PC-9 (cell line): ENCODE measurements at regions not wholly inside any gene's neighbourhood (a gene's known extent, or its start where the extent isn't known, plus 50 kb on each side); places are given as distances from the start of the nearest gene placed in this dataset.

Experiments used
- BruUV-seq: library from RNA; stranded (reverse); fragments of 400-500 nt; replicated peaks from 2 replicates; lab custom pipeline; 2021; lab: Mats Ljungman, UMichigan
- CTCF ChIA-PET: fragments of 300-600 bp; sonication (Branson Sonifier 250); formaldehyde crosslinking; loops from one replicate; lab custom pipeline; 2022; ENCODE audit warnings: antibody characterized with exemption; lab: Charles Lee
- POLR2A ChIA-PET: fragments of 300-600 bp; sonication (Branson Sonifier 250); formaldehyde crosslinking; loops from one replicate; lab custom pipeline; 2022; ENCODE audit warnings: antibody characterized with exemption; ENCODE audit not compliant: unreplicated experiment; lab: Charles Lee
- DNase-seq, 2 experiments: peaks; one replicate each; pipeline versions ENCODE4 v3.0.0 to v3.0.0-alpha.2; 2015 to 2022; ENCODE audit warnings: mixed read lengths in 1 of 2
- H2AFZ ChIP-seq: fragments of 200-600 bp; sonication (generic); 2 replicates; pipeline ENCODE4 v1.8.1; 2017; ENCODE audit warnings: antibody characterized with exemption
- H3F3A ChIP-seq: fragments of 200-600 bp; sonication (generic); 2 replicates; pipeline ENCODE4 v1.8.1; 2017; ENCODE audit warnings: antibody characterized with exemption, mild to moderate bottlenecking, low read depth; ENCODE audit not compliant: insufficient read depth
- H3K27ac ChIP-seq: fragments of 200-600 bp; sonication (generic); 2 replicates; pipeline ENCODE4 v1.6.1; 2016; ENCODE audit warnings: mixed run types
- H3K27me3 ChIP-seq: fragments of 200-600 bp; sonication (generic); 2 replicates; pipeline ENCODE4 v1.6.1; 2016; ENCODE audit warnings: low read depth, mixed run types; ENCODE audit not compliant: insufficient read depth
- H3K36me3 ChIP-seq: fragments of 200-600 bp; sonication (generic); 2 replicates; pipeline ENCODE4 v1.6.1; 2016; ENCODE audit warnings: low read depth, mixed run types
- H3K4me1 ChIP-seq: fragments of 200-600 bp; sonication (generic); replicated peaks from 2 replicates; pipeline ENCODE4 v1.6.1; 2016; ENCODE audit warnings: mixed run types; ENCODE audit not compliant: insufficient read depth
- H3K4me2 ChIP-seq: fragments of 200-600 bp; sonication (generic); 2 replicates; pipeline ENCODE4 v1.6.1; 2017; ENCODE audit warnings: mixed run types
- H3K4me3 ChIP-seq: fragments of 200-600 bp; sonication (generic); 2 replicates; pipeline ENCODE4 v1.6.1; 2016; ENCODE audit warnings: mixed run types
- H3K79me2 ChIP-seq: fragments of 200-600 bp; sonication (generic); 2 replicates; pipeline ENCODE4 v1.6.1; 2017; ENCODE audit warnings: low read depth, mixed run types
- H3K9me2 ChIP-seq: fragments of 200-600 bp; sonication (generic); 2 replicates; pipeline ENCODE4 v1.8.1; 2017; ENCODE audit warnings: mild to moderate bottlenecking; ENCODE audit not compliant: insufficient read depth
- H3K9me3 ChIP-seq: fragments of 200-600 bp; sonication (generic); 2 replicates; pipeline ENCODE4 v1.8.1; 2016; ENCODE audit warnings: low read depth; ENCODE audit not compliant: insufficient read depth
- H4K20me1 ChIP-seq: fragments of 200-600 bp; sonication (generic); 2 replicates; pipeline ENCODE4 v1.8.1; 2017; ENCODE audit not compliant: insufficient read depth
- EZH2 ChIP-seq: fragments of 200-600 bp; sonication (generic); IDR thresholded peaks from 2 replicates; pipeline ENCODE4 v1.8.0; 2017; ENCODE audit warnings: antibody characterized with exemption, low read depth
- intact Hi-C: fragments of 100-400 bp; cut with micrococcal nuclease; formaldehyde crosslinking; loops from one replicate; pipeline ENCODE4 v1.10.0; 2022; ENCODE audit not compliant: unreplicated experiment
- TF ChIP-seq, protein P1 (sequence below): fragments of 200-600 bp; sonication (generic); conservative IDR thresholded peaks from 2 replicates; pipeline ENCODE4 v1.6.1; 2017; ENCODE audit warnings: mixed run types, antibody characterized with exemption, mild to moderate bottlenecking, moderate library complexity

DNA sequence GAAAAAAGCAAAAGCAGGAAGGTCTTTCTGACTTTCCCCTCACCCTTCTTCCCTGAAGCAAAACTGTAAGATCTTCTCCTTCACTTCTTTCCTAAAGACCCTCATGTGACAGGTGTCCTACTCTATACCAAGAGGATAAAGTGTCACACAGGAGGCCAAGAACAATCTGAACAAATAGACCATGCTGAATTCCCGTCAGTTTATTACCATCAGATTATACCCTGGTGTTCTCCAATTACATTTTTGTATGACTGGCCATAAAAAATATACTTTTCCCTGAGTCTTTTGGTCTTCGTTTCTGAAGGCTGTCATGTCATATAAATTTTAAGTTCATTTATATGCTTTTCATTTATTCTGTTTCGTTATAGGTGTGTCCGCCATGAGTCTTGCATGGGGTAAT lies 371.4 kb upstream of the CNTN4 start:
- no TSS peak for BruUV-seq

DNA sequence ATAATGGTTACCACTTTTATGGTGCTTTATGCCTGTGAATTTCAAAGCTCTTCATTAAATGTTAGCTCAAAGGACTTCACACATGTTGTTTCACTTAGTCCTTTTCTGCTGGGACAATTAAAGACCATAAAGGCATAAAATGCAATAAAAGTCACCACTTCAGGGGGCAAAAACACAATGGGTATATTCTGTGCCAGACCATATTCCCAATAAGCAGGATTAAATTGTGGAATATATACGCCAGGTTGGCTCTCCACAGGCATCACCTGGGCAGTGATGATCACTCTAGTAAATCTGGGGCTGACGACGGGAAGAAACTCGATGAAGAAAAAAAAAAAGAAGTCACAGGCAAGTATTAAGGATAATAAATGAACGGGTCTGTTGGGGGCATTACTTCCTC lies 370.2 kb upstream of the CNTN4 start:
- Histone ChIP-seq H4K20me1 (no peaks in the 10 kb centered on the region), H2AFZ (no peak overlapping the region), H3K79me2 (no peaks in the 10 kb centered on the region), H3K9me2 (no peaks in the 10 kb centered on the region), H3K4me3 (no peak overlapping the region), H3K27ac (no peak overlapping the region), H3K27me3 (no peaks in the 10 kb centered on the region), H3K9me3 (no peaks in the 10 kb centered on the region), H3F3A (no peaks in the 10 kb centered on the region), H3K4me2 (no peak overlapping the region), H3K36me3 (no peaks in the 10 kb centered on the region), H3K4me1 (no peaks in the 10 kb centered on the region)
- intact Hi-C loops, result no loop called here
- no peak for DNase-seq
- BruUV-seq, result no TSS peak
- no peak for TF ChIP-seq EZH2
- TF ChIP-seq, protein P1, sequence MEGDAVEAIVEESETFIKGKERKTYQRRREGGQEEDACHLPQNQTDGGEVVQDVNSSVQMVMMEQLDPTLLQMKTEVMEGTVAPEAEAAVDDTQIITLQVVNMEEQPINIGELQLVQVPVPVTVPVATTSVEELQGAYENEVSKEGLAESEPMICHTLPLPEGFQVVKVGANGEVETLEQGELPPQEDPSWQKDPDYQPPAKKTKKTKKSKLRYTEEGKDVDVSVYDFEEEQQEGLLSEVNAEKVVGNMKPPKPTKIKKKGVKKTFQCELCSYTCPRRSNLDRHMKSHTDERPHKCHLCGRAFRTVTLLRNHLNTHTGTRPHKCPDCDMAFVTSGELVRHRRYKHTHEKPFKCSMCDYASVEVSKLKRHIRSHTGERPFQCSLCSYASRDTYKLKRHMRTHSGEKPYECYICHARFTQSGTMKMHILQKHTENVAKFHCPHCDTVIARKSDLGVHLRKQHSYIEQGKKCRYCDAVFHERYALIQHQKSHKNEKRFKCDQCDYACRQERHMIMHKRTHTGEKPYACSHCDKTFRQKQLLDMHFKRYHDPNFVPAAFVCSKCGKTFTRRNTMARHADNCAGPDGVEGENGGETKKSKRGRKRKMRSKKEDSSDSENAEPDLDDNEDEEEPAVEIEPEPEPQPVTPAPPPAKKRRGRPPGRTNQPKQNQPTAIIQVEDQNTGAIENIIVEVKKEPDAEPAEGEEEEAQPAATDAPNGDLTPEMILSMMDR, result no peak
- ChIA-PET CTCF (no interaction called here), POLR2A (no interaction called here)

More for the DNA sequence above, 371.4 kb upstream of the CNTN4 start:
- Histone ChIP-seq H3K79me2 (no peaks in the 10 kb centered on the region), H3K4me3 (no peak overlapping the region), H3K4me2 (no peak overlapping the region), H3K27me3 (no peaks in the 10 kb centered on the region), H3K27ac (no peak overlapping the region), H3F3A (no peaks in the 10 kb centered on the region), H3K4me1 (no peaks in the 10 kb centered on the region), H3K9me2 (no peaks in the 10 kb centered on the region), H2AFZ (no peak overlapping the region), H4K20me1 (no peaks in the 10 kb centered on the region), H3K36me3 (no peaks in the 10 kb centered on the region), H3K9me3 (no peaks in the 10 kb centered on the region)
- ChIA-PET CTCF (no interaction called here), POLR2A (no interaction called here)
- intact Hi-C loops, result no loop called here
- no peak for DNase-seq
- TF ChIP-seq, protein P1, result no peak
- no peak for TF ChIP-seq EZH2

DNA sequence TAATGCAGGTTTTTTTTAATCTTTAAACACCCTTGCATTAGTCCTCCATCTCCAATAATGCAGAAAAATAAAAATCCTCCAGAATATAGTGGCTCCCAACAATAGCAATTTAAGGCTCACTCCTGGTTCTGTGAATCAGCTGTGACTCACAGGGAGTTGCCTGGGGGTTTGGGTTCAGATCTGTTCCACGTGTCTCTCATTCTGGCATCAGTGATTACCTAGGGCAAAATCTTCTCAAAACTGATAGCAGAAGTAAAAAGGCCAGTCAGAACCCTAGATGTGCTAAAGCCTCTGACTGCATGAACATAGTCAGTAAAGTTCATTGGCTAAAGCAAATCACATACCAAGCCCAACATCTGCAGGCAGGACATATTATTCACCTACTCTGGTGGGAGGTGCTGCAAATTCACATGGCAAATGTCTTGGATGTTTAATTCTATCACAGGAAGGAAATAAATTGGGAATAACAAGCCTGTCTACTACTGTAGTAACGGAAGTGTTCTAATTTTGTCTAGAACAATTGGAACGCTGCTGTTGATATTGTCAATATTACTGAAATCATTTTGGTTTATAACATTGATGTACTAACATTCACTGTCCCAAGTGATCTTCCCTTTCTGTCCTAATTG lies 364.1 kb upstream of the CNTN4 start:
- no peak overlapping the region for H3K4me2 ChIP-seq
- no peak overlapping the region for H2AFZ ChIP-seq
- intact Hi-C loops, result loop anchor here (1.0 kb wide), 1 partner anchor 28 kb away; no protein-coding TSS in a partner anchor
- BruUV-seq, result no TSS peak
- CTCF ChIA-PET, result no interaction called here
- TF ChIP-seq, protein P1, result no peak
- no peak for TF ChIP-seq EZH2
- DNase-seq, result no peak
- H3K9me3 ChIP-seq, result no peaks in the 10 kb centered on the region
- H3K36me3 ChIP-seq, result no peaks in the 10 kb centered on the region
- no peak overlapping the region for H3K27ac ChIP-seq
- no peaks in the 10 kb centered on the region for H3K79me2 ChIP-seq
- H4K20me1 ChIP-seq, result no peaks in the 10 kb centered on the region
- no peaks in the 10 kb centered on the region for H3K4me1 ChIP-seq
- no peak overlapping the region for H3K4me3 ChIP-seq
- H3K9me2 ChIP-seq, result no peaks in the 10 kb centered on the region
- POLR2A ChIA-PET, result no interaction called here
- H3K27me3 ChIP-seq, result no peaks in the 10 kb centered on the region
- H3F3A ChIP-seq, result no peaks in the 10 kb centered on the region
